ENCODE measurements at regions not wholly inside any gene's neighbourhood (a gene's known extent, or its start where the extent isn't known, plus 50 kb on each side); places are given as distances from the start of the nearest gene placed in this dataset.

GRCh38 chr13:21945195-21945594 is 274.3 kb downstream of the FGF9 start:
- TF ChIP-seq EZH2 (IDR thresholded peaks at IDR 0.05; ENCODE audit: low read depth, unreplicated experiment) (no peak), CTCF (conservative IDR thresholded peaks at IDR 0.05; ENCODE audit: low read depth in 2 of 2) (no peak)

Measured in GM23338 (cell line).